K562 (cell line): ENCODE measurements at regions not wholly inside any gene's neighbourhood (a gene's known extent, or its start where the extent isn't known, plus 50 kb on each side); places are given as distances from the start of the nearest gene placed in this dataset.
A peak's percentile ranks its signal among the peaks of the same experiment; 100 is the strongest.

Experiments used
- ATAC-seq: fragments of 200-7000 bp; cut with Tn5 transposase; 3 replicates; pipeline ENCODE4 v1.9.1; 2020; ENCODE audit warnings: moderate library complexity
- BruUV-seq: library from RNA; stranded (reverse); fragments of 400-500 nt; replicated peaks from 2 replicates; lab custom pipeline; 2021; lab: Mats Ljungman, UMichigan
- CTCF ChIA-PET: fragments of 300-600 bp; formaldehyde crosslinking; extraction: SDS; loops from one replicate; lab custom pipeline; 2021; ENCODE audit warnings: low intra/inter-chr PET ratio; lab: Yijun Ruan, JAX
- POLR2A ChIA-PET: fragments of 300-600, 350-650 bp; sonication (Branson Sonifier 250); formaldehyde crosslinking; extraction: SDS; loops from one replicate; lab custom pipeline; 2021; ENCODE audit warnings: antibody characterized with exemption, inconsistent platforms; lab: Yijun Ruan, JAX
- DNase-seq, 4 experiments: peaks; one replicate each; pipeline versions ENCODE4 v3.0.0 to v3.0.0-alpha.2; 2011 to 2018; ENCODE audit warnings: low spot score in 3 of 4, mixed read lengths in 3 of 4; ENCODE audit errors: extremely low read depth in 1 of 4
- FAIRE-seq: peaks from 2 replicates; lab custom pipeline; 2011; peaks lifted over from hg19 to GRCh38; lab: Jason Lieb, UNC
- H2AFZ ChIP-seq: 2 replicates; pipeline ENCODE4 v1.6.0; 2011; ENCODE audit warnings: low read depth, low read length, control low read depth, inconsistent platforms
- H3K27ac ChIP-seq: fragments of 200-600 bp; 3 replicates; pipeline ENCODE4 v1.8.0; 2011; ENCODE audit warnings: low read depth, mild to moderate bottlenecking, control low read depth, inconsistent platforms, low read length, moderate library complexity, mixed read lengths; ENCODE audit errors: extremely low read depth
- H3K27me3 ChIP-seq, 2 experiments: fragments of 300-600 bp in 1 of 2; 2 replicates in 1 of 2; 3 replicates in 1 of 2; pipeline versions ENCODE4 v1.6.0 to v1.8.0; 2011; ENCODE audit warnings: inconsistent platforms in 2 of 2, low read length in 2 of 2, mild to moderate bottlenecking in 1 of 2, mixed read lengths in 1 of 2, moderate library complexity in 1 of 2; ENCODE audit not compliant: control insufficient read depth in 2 of 2, insufficient read depth in 2 of 2
- H3K36me3 ChIP-seq: fragments of 300-600 bp; 3 replicates; pipeline ENCODE4 v1.8.0; 2011; ENCODE audit warnings: mild to moderate bottlenecking, low read length, inconsistent platforms; ENCODE audit not compliant: control insufficient read depth, insufficient read depth
- H3K4me1 ChIP-seq, 2 experiments: fragments of 200-600 bp in 1 of 2; replicated peaks in 1 of 2; 2 replicates in 1 of 2; 3 replicates in 1 of 2; pipeline versions ENCODE4 v1.5.1 to v1.8.0; 2011; ENCODE audit warnings: inconsistent platforms in 2 of 2, low read length in 2 of 2, mild to moderate bottlenecking in 1 of 2, mixed read lengths in 1 of 2, moderate library complexity in 1 of 2; ENCODE audit not compliant: control insufficient read depth in 2 of 2, insufficient read depth in 2 of 2
- H3K4me2 ChIP-seq: 2 replicates; pipeline ENCODE4 v1.6.1; 2011; ENCODE audit warnings: low read length, control low read depth, inconsistent platforms, mixed read lengths; ENCODE audit not compliant: insufficient read depth
- H3K4me3 ChIP-seq: fragments of 200-600 bp; sonication (generic), shearing (Covaris generic); 2 replicates; pipeline ENCODE4 v1.5.1; 2016; ENCODE audit warnings: control low read depth, inconsistent platforms
- H3K79me2 ChIP-seq: fragments of 200-600 bp; 3 replicates; pipeline ENCODE4 v1.8.0; 2011; ENCODE audit warnings: low read length, inconsistent platforms; ENCODE audit not compliant: control insufficient read depth, insufficient read depth
- H3K9ac ChIP-seq, 2 experiments: 2 replicates each; pipeline versions ENCODE4 v1.6.0 to v1.6.1; 2011; ENCODE audit warnings: low read depth in 2 of 2, low read length in 2 of 2, control low read depth in 1 of 2, inconsistent platforms in 1 of 2, mild to moderate bottlenecking in 1 of 2, mixed read lengths in 1 of 2; ENCODE audit not compliant: insufficient read depth in 1 of 2
- H3K9me1 ChIP-seq: one replicate; pipeline ENCODE4 v1.6.0; 2011; ENCODE audit warnings: inconsistent platforms, mild to moderate bottlenecking, low read length, moderate library complexity; ENCODE audit not compliant: control insufficient read depth, insufficient read depth
- H3K9me3 ChIP-seq: replicated peaks from 2 replicates; pipeline ENCODE4 v1.5.1; 2011; ENCODE audit warnings: low read depth, low read length, inconsistent platforms; ENCODE audit not compliant: control insufficient read depth, insufficient read depth
- H4K20me1 ChIP-seq: replicated peaks from 2 replicates; pipeline ENCODE4 v1.6.1; 2011; ENCODE audit warnings: low read length, inconsistent platforms, mixed read lengths; ENCODE audit not compliant: control insufficient read depth, insufficient read depth
- ARID2 ChIP-seq: fragments of 450-650 bp; IDR thresholded peaks from 2 replicates; pipeline ENCODE4 v1.6.1; 2017; ENCODE audit warnings: antibody characterized with exemption, mild to moderate bottlenecking
- CHD1 ChIP-seq: fragments of 200-600 bp; sonication (generic); IDR thresholded peaks from one replicate; pipeline ENCODE4 v1.6.1; 2012; ENCODE audit warnings: mild to moderate bottlenecking, moderate library complexity, low read length, inconsistent platforms
- MAZ ChIP-seq, 2 experiments: fragments of 450-650 bp in 1 of 2; sonication (generic) in 1 of 2; formaldehyde crosslinking; IDR thresholded peaks in 1 of 2; conservative IDR thresholded peaks in 1 of 2; 2 replicates each; pipeline versions ENCODE4 v1.4.0 to v1.5.0; 2020; ENCODE audit warnings: mild to moderate bottlenecking in 1 of 2, missing genetic modification reagents in 1 of 2
- MCM7 ChIP-seq, 2 experiments: fragments of 450-650 bp; IDR thresholded peaks; 2 replicates each; pipeline ENCODE4 v1.6.1; 2016 to 2018
- NFE2 ChIP-seq: IDR thresholded peaks from 2 replicates; pipeline ENCODE4 v1.6.1; 2014; ENCODE audit warnings: antibody characterized with exemption, low read depth
- SMAD3 ChIP-seq: fragments of 450-650 bp; formaldehyde crosslinking; conservative IDR thresholded peaks from 2 replicates; pipeline ENCODE4 v1.4.0; 2020; ENCODE audit warnings: mild to moderate bottlenecking
- SMARCA4 ChIP-seq: fragments of 450-650 bp; IDR thresholded peaks from 2 replicates; pipeline ENCODE4 v1.6.1; 2016
- SNIP1 ChIP-seq: fragments of 450-650 bp; IDR thresholded peaks from 2 replicates; pipeline ENCODE4 v1.7.1; 2017; ENCODE audit warnings: low read depth, mild to moderate bottlenecking
- SP2 ChIP-seq: IDR thresholded peaks from 2 replicates; pipeline ENCODE4 v1.6.1; 2011; ENCODE audit warnings: mild to moderate bottlenecking, low read depth, low read length, moderate library complexity; ENCODE audit not compliant: poor library complexity, severe bottlenecking; ENCODE audit errors: extremely low read depth
- ZNF12 ChIP-seq: sonication (generic); formaldehyde crosslinking; IDR thresholded peaks from 2 replicates; pipeline ENCODE4 v1.4.0; 2020; ENCODE audit warnings: mild to moderate bottlenecking, missing genetic modification reagents
- ZNF253 ChIP-seq: fragments of 250-450 bp; sonication (Bioruptor Pico); conservative IDR thresholded peaks from 2 replicates; pipeline ENCODE4 v1.6.1; 2021; ENCODE audit warnings: mild to moderate bottlenecking
- ZNF584 ChIP-seq: fragments of 200-800 bp; sonication (Bioruptor generic); IDR thresholded peaks from 2 replicates; pipeline ENCODE4 v1.6.1; 2016; ENCODE audit warnings: low read depth, mild to moderate bottlenecking, missing genetic modification characterization, missing compliant biosample characterization
- WGBS: fragments of 100-300 bp; shearing (Covaris generic); methylation state at CpG from one replicate; pipeline ENCODE4 v1.1.6; 2016; ENCODE audit warnings: low coverage, mixed read lengths; ENCODE audit not compliant: insufficient coverage; ENCODE audit errors: missing lambda C conversion rate; 5-methylcytosine and 5-hydroxymethylcytosine counted together
- in situ Hi-C: fragments of 300-500 bp; cut with MboI; formaldehyde crosslinking; loops from 4 replicates; pipeline ENCODE4 v1.15.0; 2018; ENCODE audit warnings: inconsistent platforms, mixed read lengths
- intact Hi-C: fragments of 100-400 bp; cut with micrococcal nuclease; formaldehyde crosslinking; loops from 2 replicates; pipeline ENCODE4 v1.14.2; 2022
- TF ChIP-seq, protein P1 (sequence below), 2 experiments: fragments of 450-650 bp; IDR thresholded peaks; 2 replicates each; pipeline ENCODE4 v1.6.1; 2016
- TF ChIP-seq, protein P2 (sequence below): IDR thresholded peaks from 2 replicates; pipeline ENCODE4 v1.6.1; 2014; ENCODE audit warnings: antibody characterized with exemption
- TF ChIP-seq, protein P3 (sequence below): fragments of 450-650 bp; IDR thresholded peaks from 2 replicates; pipeline ENCODE4 v1.7.1; 2018; ENCODE audit warnings: mild to moderate bottlenecking, low read depth; ENCODE audit not compliant: partially characterized antibody

DNA sequence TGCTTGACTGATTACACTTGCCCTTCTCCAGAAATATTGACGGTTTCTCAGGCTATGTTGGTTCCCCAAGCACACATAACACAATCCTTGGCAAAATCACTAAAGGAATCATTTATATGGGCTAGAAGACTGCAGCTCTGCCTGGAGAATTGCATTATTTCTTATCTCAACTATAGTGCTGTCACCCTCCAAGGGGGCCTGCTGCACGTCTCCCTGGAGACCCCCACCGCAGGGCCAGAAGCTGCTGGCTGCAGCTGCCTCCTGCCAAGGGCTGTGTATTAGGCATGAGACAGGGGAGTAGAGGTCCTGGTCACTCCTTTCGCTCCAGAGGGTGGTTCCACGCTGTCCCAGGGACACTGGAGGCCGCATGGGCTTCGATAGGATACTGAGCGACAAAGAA lies 76.6 kb downstream of the LRRC30 start:
- no peaks in the 10 kb centered on the region for H3K4me1 ChIP-seq
- CTCF ChIA-PET: no interaction called here

DNA sequence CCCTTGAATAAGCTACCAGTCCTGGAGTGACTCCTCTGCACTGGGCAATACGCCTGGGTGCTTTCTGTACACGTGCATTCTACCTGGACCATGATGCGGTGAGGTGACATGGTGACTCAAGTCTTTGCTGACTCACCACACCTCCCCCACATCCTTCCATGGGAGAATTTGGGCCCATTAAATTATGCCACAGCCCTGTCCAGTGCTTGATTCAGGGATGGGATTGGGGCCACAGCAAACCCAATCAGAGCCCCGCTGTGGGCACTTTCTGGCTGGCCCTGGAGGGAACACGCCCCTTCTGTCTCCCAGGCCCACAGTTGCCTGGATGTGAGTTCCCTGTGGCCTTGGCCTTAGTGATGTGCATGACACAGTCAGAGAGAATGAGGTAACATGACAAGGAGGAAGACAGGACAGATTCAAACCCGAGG lies 86.9 kb downstream of the LRRC30 start:
- in situ Hi-C loops: no loop called here
- intact Hi-C loops: no loop called here
- H3K9me3 ChIP-seq: no peaks in the 10 kb centered on the region
- BruUV-seq: no TSS peak
- POLR2A ChIA-PET: no interaction called here
- TF ChIP-seq, protein P1, sequence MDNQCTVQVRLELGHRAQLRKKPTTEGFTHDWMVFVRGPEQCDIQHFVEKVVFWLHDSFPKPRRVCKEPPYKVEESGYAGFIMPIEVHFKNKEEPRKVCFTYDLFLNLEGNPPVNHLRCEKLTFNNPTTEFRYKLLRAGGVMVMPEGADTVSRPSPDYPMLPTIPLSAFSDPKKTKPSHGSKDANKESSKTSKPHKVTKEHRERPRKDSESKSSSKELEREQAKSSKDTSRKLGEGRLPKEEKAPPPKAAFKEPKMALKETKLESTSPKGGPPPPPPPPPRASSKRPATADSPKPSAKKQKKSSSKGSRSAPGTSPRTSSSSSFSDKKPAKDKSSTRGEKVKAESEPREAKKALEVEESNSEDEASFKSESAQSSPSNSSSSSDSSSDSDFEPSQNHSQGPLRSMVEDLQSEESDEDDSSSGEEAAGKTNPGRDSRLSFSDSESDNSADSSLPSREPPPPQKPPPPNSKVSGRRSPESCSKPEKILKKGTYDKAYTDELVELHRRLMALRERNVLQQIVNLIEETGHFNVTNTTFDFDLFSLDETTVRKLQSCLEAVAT (IDR thresholded peaks at IDR 0.05): no peak
- TF ChIP-seq SP2 (no peak), ZNF584 (no peak), NFE2 (0 out of 2 replicates have a peak, but pooled peaks have one; percentile 9), SMAD3 (CRISPR knock-in tag) (no peak), MCM7 (IDR thresholded peaks at IDR 0.05) (no peak), ARID2 (no peak)
- TF ChIP-seq, protein P2, sequence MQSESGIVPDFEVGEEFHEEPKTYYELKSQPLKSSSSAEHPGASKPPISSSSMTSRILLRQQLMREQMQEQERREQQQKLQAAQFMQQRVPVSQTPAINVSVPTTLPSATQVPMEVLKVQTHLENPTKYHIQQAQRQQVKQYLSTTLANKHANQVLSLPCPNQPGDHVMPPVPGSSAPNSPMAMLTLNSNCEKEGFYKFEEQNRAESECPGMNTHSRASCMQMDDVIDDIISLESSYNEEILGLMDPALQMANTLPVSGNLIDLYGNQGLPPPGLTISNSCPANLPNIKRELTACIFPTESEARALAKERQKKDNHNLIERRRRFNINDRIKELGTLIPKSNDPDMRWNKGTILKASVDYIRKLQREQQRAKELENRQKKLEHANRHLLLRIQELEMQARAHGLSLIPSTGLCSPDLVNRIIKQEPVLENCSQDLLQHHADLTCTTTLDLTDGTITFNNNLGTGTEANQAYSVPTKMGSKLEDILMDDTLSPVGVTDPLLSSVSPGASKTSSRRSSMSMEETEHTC: no peak
- TF ChIP-seq, protein P3, sequence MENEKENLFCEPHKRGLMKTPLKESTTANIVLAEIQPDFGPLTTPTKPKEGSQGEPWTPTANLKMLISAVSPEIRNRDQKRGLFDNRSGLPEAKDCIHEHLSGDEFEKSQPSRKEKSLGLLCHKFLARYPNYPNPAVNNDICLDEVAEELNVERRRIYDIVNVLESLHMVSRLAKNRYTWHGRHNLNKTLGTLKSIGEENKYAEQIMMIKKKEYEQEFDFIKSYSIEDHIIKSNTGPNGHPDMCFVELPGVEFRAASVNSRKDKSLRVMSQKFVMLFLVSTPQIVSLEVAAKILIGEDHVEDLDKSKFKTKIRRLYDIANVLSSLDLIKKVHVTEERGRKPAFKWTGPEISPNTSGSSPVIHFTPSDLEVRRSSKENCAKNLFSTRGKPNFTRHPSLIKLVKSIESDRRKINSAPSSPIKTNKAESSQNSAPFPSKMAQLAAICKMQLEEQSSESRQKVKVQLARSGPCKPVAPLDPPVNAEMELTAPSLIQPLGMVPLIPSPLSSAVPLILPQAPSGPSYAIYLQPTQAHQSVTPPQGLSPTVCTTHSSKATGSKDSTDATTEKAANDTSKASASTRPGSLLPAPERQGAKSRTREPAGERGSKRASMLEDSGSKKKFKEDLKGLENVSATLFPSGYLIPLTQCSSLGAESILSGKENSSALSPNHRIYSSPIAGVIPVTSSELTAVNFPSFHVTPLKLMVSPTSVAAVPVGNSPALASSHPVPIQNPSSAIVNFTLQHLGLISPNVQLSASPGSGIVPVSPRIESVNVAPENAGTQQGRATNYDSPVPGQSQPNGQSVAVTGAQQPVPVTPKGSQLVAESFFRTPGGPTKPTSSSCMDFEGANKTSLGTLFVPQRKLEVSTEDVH: no peak
- H3K27me3 ChIP-seq: peaks cover 2 to 4% of the 10 kb centered on the region in 2 experiments; a peak in 2 of 5 replicates
- no peak overlapping the region for H3K27ac ChIP-seq
- WGBS: 0% methylated on average over 6 of the region's 6 CpGs
- no peaks in the 10 kb centered on the region for H3K79me2 ChIP-seq
- no peak for ATAC-seq
- DNase-seq: no peak
- H3K9me1 ChIP-seq: no peaks in the 10 kb centered on the region
- no peak overlapping the region for H3K9ac ChIP-seq
- no peak overlapping the region for H2AFZ ChIP-seq
- CTCF ChIA-PET: no interaction called here
- no peaks in the 10 kb centered on the region for H3K36me3 ChIP-seq
- H3K4me2 ChIP-seq: no peak overlapping the region
- H3K4me3 ChIP-seq: no peak overlapping the region
- H4K20me1 ChIP-seq: no peaks in the 10 kb centered on the region
- FAIRE-seq: no peak
- H3K4me1 ChIP-seq: no peaks in the 10 kb centered on the region

More for the DNA sequence above, 76.6 kb downstream of the LRRC30 start:
- TF ChIP-seq MAZ (CRISPR knock-in tag; conservative IDR thresholded peaks at IDR 0.05 in 1 of 2, IDR thresholded peaks at IDR 0.05 in 1 of 2): no peak
- no peak for TF ChIP-seq ZNF12
- TF ChIP-seq CHD1: no peak
- no peak for TF ChIP-seq ZNF253 (CRISPR knock-in tag)
- no peak for TF ChIP-seq SNIP1
- TF ChIP-seq SMARCA4: no peak
- ATAC-seq (no peak), FAIRE-seq (no peak), DNase-seq (no peak)
- Histone ChIP-seq H4K20me1 (no peaks in the 10 kb centered on the region), H3K27ac (no peak overlapping the region), H3K79me2 (no peaks in the 10 kb centered on the region), H3K27me3 (no peaks in the 10 kb centered on the region), H3K9ac (no peak overlapping the region), H3K36me3 (no peaks in the 10 kb centered on the region), H3K4me2 (no peak overlapping the region), H2AFZ (no peak overlapping the region), H3K9me3 (no peaks in the 10 kb centered on the region), H3K9me1 (no peaks in the 10 kb centered on the region), H3K4me3 (no peak overlapping the region)
- no TSS peak for BruUV-seq
- WGBS: 0% methylated on average over 8 of the region's 8 CpGs
- in situ Hi-C loops: no loop called here
- POLR2A ChIA-PET: no interaction called here
- intact Hi-C loops: no loop called here
